ENCODE measurements at regions not wholly inside any gene's neighbourhood (a gene's known extent, or its start where the extent isn't known, plus 50 kb on each side); places are given as distances from the start of the nearest gene placed in this dataset.

DNA sequence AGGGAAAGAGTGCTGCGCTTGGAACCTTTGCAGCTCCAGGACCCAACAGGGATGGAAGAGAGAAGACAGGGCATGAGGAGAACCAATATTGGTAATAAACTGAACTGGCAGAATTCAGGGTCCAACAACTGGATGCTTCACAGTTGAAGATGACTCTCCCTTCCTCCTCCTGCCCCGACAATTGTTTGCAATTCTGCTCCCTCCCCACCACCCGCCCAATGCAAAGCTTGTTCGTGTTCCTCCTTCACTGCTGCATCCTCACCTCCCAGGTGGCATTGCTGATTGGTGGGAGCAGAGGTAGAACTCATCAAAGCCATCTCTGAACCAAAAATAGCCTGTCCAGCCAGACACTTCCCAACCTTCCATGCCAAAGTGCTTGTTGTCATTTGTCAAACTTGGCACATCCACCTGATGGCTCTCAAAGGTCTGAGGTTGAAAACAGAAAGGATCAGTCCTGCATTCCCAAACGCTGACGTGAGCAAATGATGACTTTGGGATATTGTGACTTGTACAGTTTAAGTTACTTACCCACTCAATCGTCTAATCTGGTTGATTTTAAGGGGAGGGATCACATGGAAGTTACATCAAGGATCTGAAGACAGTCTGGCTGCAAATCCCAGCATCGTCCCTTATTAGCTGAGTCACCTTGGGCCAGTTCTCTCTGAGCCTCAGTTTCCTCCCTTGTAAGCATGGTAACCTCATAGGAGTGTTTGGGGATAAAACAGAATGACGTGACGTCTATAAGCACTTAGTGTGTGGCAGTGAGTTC is 242.6 kb upstream of the CRY1 start:
- Histone ChIP-seq H3K36me3 (ENCODE audit: control insufficient read depth in 2 of 2, extremely low read depth in 1 of 2, insufficient read depth in 2 of 2, low read length in 2 of 2) (no peaks in the 10 kb centered on the region), H3K9me3 (replicated peaks; ENCODE audit: control insufficient read depth, insufficient read depth, low read length) (no peaks in the 10 kb centered on the region), H3K9me1 (replicated peaks; ENCODE audit: control insufficient read depth, extremely low read depth, insufficient read depth, low read length) (no peaks in the 10 kb centered on the region), H3K9ac (replicated peaks; ENCODE audit: extremely low read depth, insufficient read depth, low read length) (no peak overlapping the region), H3K79me2 (ENCODE audit: control insufficient read depth, insufficient read depth, low read length) (no peaks in the 10 kb centered on the region), H3K27me3 (ENCODE audit: control insufficient read depth in 2 of 2, insufficient read depth in 2 of 2, low read length in 2 of 2) (no peaks in the 10 kb centered on the region), H3K4me3 (replicated peaks in 1 of 3; ENCODE audit: insufficient read depth in 1 of 3, low read depth in 1 of 3, low read length in 3 of 3) (no peak overlapping the region), H3K27ac (ENCODE audit: insufficient read depth, low read depth, low read length) (no peak overlapping the region), H2AFZ (ENCODE audit: low read depth, low read length) (no peak overlapping the region), H3K4me2 (ENCODE audit: insufficient read depth, low read length) (no peak overlapping the region), H4K20me1 (replicated peaks; ENCODE audit: control insufficient read depth, extremely low read depth, insufficient read depth, low read length) (no peaks in the 10 kb centered on the region), H3K4me1 (ENCODE audit: control insufficient read depth, extremely low read depth, insufficient read depth, low read length) (no peaks in the 10 kb centered on the region)
- ChIA-PET POLR2A (no interaction called here), CTCF (no interaction called here)
- intact Hi-C loops (cut with micrococcal nuclease) (no loop called here), dilution Hi-C loops (cut with MboI; ENCODE audit: extremely low pct_ligation_motif_present, low sequenced_read_pairs) (no loop called here)
- BruUV-seq (replicated peaks) = no TSS peak
- TF ChIP-seq EZH2 (IDR thresholded peaks at IDR 0.05; ENCODE audit: borderline replicate concordance, low read depth, low read length, severe bottlenecking) = no peak
- TF ChIP-seq, protein P1, sequence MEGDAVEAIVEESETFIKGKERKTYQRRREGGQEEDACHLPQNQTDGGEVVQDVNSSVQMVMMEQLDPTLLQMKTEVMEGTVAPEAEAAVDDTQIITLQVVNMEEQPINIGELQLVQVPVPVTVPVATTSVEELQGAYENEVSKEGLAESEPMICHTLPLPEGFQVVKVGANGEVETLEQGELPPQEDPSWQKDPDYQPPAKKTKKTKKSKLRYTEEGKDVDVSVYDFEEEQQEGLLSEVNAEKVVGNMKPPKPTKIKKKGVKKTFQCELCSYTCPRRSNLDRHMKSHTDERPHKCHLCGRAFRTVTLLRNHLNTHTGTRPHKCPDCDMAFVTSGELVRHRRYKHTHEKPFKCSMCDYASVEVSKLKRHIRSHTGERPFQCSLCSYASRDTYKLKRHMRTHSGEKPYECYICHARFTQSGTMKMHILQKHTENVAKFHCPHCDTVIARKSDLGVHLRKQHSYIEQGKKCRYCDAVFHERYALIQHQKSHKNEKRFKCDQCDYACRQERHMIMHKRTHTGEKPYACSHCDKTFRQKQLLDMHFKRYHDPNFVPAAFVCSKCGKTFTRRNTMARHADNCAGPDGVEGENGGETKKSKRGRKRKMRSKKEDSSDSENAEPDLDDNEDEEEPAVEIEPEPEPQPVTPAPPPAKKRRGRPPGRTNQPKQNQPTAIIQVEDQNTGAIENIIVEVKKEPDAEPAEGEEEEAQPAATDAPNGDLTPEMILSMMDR (IDR thresholded peaks at IDR 0.05; ENCODE audit: extremely low read depth in 1 of 2, insufficient read depth in 1 of 2, low read depth in 1 of 2, low read length in 2 of 2) = no peak
- DNase-seq (ENCODE audit: low read depth, low spot score) (no peak), FAIRE-seq (no peak)

DNA sequence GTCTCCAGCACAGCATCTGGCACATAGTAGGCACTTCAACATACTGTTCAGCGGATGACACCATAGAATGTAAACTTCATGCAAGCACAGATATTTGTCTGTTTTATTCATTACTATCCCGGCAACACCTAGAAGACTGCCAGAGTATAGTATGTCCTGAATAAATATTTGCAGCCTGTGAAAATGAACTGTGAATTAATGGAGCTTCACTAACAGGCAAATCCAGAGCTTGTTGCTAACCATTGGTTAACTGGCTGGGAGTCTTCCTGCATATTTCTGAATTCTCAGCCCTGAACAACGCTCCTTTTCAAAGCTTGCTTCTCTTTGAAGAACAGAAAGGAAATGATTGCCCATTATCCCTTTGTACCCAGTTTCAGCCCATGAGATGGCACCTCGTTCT is 243.3 kb upstream of the CRY1 start:
- CTCF ChIA-PET = no interaction called here
- no TSS peak for BruUV-seq (replicated peaks)
- intact Hi-C loops (cut with micrococcal nuclease) (no loop called here), dilution Hi-C loops (cut with MboI; ENCODE audit: extremely low pct_ligation_motif_present, low sequenced_read_pairs) (no loop called here)
- POLR2A ChIA-PET = no interaction called here
- H3K9ac ChIP-seq (replicated peaks; ENCODE audit: extremely low read depth, insufficient read depth, low read length) = no peak overlapping the region
- no peaks in the 10 kb centered on the region for H3K36me3 ChIP-seq (ENCODE audit: control insufficient read depth in 2 of 2, extremely low read depth in 1 of 2, insufficient read depth in 2 of 2, low read length in 2 of 2)
- no peak for FAIRE-seq
- H2AFZ ChIP-seq (ENCODE audit: low read depth, low read length) = no peak overlapping the region
- DNase-seq (ENCODE audit: low read depth, low spot score) = no peak
- H3K27me3 ChIP-seq (ENCODE audit: control insufficient read depth in 2 of 2, insufficient read depth in 2 of 2, low read length in 2 of 2) = no peaks in the 10 kb centered on the region
- H3K4me3 ChIP-seq (replicated peaks in 1 of 3; ENCODE audit: insufficient read depth in 1 of 3, low read depth in 1 of 3, low read length in 3 of 3) = no peak overlapping the region
- H3K9me3 ChIP-seq (replicated peaks; ENCODE audit: control insufficient read depth, insufficient read depth, low read length) = no peaks in the 10 kb centered on the region
- H3K79me2 ChIP-seq (ENCODE audit: control insufficient read depth, insufficient read depth, low read length) = no peaks in the 10 kb centered on the region
- H3K27ac ChIP-seq (ENCODE audit: insufficient read depth, low read depth, low read length) = no peak overlapping the region
- no peak for TF ChIP-seq EZH2 (IDR thresholded peaks at IDR 0.05; ENCODE audit: borderline replicate concordance, low read depth, low read length, severe bottlenecking)
- TF ChIP-seq JUN (IDR thresholded peaks at IDR 0.05; ENCODE audit: borderline replicate concordance, insufficient read depth, insufficient read length, low read depth) = no peak
- no peak for TF ChIP-seq POLR2A (IDR thresholded peaks at IDR 0.05; ENCODE audit: low read depth, low read length)
- TF ChIP-seq, protein P1 (IDR thresholded peaks at IDR 0.05; ENCODE audit: extremely low read depth in 1 of 2, insufficient read depth in 1 of 2, low read depth in 1 of 2, low read length in 2 of 2) = no peak
- TF ChIP-seq FOS (IDR thresholded peaks at IDR 0.05; ENCODE audit: borderline replicate concordance, insufficient read depth, low read length) = no peak
- TF ChIP-seq GATA2 (IDR thresholded peaks at IDR 0.05; ENCODE audit: insufficient read depth, insufficient read length, low read depth, low read length) = no peak
- TF ChIP-seq, protein P2, sequence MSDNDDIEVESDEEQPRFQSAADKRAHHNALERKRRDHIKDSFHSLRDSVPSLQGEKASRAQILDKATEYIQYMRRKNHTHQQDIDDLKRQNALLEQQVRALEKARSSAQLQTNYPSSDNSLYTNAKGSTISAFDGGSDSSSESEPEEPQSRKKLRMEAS (IDR thresholded peaks at IDR 0.05; ENCODE audit: insufficient read depth, insufficient read length) = no peak
- no peak for TF ChIP-seq MYC (IDR thresholded peaks at IDR 0.05; ENCODE audit: low read depth, low read length)
- no peak for TF ChIP-seq POLR2AphosphoS5 (IDR thresholded peaks at IDR 0.05; ENCODE audit: insufficient read depth, low read depth, low read length)
- H3K4me2 ChIP-seq (ENCODE audit: insufficient read depth, low read length) = no peak overlapping the region
- no peaks in the 10 kb centered on the region for H3K9me1 ChIP-seq (replicated peaks; ENCODE audit: control insufficient read depth, extremely low read depth, insufficient read depth, low read length)
- no peaks in the 10 kb centered on the region for H4K20me1 ChIP-seq (replicated peaks; ENCODE audit: control insufficient read depth, extremely low read depth, insufficient read depth, low read length)
- no peaks in the 10 kb centered on the region for H3K4me1 ChIP-seq (ENCODE audit: control insufficient read depth, extremely low read depth, insufficient read depth, low read length)
